DMS153 (cell line): ENCODE measurements at regions not wholly inside any gene's neighbourhood (a gene's known extent, or its start where the extent isn't known, plus 50 kb on each side); places are given as distances from the start of the nearest gene placed in this dataset.
"Not testable (repeated sequence)": the region's sequence is repeated elsewhere in the genome, so short reads cannot be mapped to it uniquely, and the experiment has no call there.

ENCODE experiments used
- DNase-seq: peaks from one replicate; lab custom pipeline; 2025; lab: John Stamatoyannopoulos, UW

GRCh38 chr4:101418466-101418865, 71.1 kb upstream of the PPP3CA start:
- no peak for DNase-seq

DNA sequence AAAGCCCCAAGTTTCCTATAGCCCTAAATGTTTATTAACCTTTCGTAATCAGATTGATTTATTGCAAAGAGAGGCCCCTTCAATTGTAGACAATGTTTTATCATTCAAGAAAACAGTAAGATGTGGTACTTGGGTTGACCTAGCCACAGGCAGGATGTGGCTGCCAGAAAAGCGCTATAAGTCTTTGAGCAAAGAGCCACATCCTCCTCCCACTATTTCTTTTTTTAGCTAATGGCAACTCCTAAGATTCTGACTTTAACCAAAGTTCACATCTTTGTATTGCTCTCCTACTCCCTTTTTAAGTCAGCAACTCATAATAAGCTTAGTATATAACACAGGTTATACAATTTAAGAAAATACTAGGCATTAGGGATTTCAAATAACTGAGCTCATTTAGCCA, 70.7 kb upstream of the PPP3CA start:
- no peak for DNase-seq

GRCh38 chr4:101417046-101417445, 69.7 kb upstream of the PPP3CA start:
- DNase-seq, result no peak

GRCh38 chr4:101415962-101416361, 68.6 kb upstream of the PPP3CA start:
- DNase-seq, result no peak

DNA sequence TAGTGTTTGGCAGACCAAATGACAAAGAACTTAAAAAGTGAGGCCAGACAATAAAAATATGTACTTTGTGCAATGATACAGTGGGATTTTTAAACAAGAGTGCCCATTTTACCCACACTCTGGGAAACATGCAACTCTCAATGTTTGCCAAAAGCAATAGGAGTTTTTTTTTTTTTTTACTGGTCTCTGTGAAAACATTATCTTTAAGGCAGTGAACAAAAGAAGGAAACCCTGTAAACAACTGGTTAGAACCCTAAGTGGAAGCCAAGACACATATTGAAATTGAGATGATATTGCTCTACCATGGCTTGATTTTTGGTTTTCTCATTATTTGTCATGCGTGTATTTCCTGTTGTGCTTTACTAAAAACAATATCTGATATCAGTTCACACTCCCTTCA, 67.2 kb upstream of the PPP3CA start:
- no peak for DNase-seq

GRCh38 chr4:101411926-101412325, 64.6 kb upstream of the PPP3CA start:
- DNase-seq, result no peak

- DNase-seq, result not testable (repeated sequence)
Measured at GRCh38 chr4:101411281-101411910, 64.1 kb upstream of the PPP3CA start.

GRCh38 chr4:101400096-101400495, 52.8 kb upstream of the PPP3CA start:
- DNase-seq, result no peak

DNA sequence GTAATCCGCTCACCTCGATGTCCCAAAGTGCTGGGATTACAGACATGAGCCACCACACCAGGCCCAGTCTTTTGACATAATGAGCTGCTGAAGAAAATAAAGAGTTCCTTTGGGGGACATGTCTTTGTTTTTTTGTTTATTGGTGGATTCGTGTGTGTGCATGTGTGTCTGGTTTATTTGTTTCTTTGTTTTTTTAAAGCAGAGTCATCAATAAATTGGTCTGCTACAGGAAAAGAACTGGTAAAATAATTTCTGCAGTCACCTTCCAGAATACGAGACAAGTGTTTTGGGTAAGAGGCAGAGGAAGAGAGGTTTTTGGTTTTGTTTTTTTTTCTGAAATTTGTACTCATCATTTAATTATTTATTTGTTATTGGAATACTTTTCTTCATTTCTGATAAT, 51.5 kb upstream of the PPP3CA start:
- DNase-seq, result no peak
